GM06990 (cell line): ENCODE measurements at regions not wholly inside any gene's neighbourhood (a gene's known extent, or its start where the extent isn't known, plus 50 kb on each side); places are given as distances from the start of the nearest gene placed in this dataset.

ENCODE experiments used
- DNase-seq: peaks from one replicate; pipeline ENCODE4 v3.0.0-alpha.2; 2011; ENCODE audit not compliant: insufficient read length; ENCODE audit errors: extremely low read depth
- H3K27me3 ChIP-seq: replicated peaks from 2 replicates; pipeline ENCODE4 v1.6.0; 2011; ENCODE audit warnings: low read length; ENCODE audit not compliant: control insufficient read depth, insufficient read depth
- H3K36me3 ChIP-seq: 2 replicates; pipeline ENCODE4 v1.5.1; 2011; ENCODE audit warnings: low read length; ENCODE audit not compliant: control insufficient read depth, insufficient read depth
- H3K4me3 ChIP-seq: replicated peaks from 2 replicates; pipeline ENCODE4 v1.5.1; 2011; ENCODE audit warnings: low read depth, mild to moderate bottlenecking, control low read depth, low read length
- CTCF ChIP-seq: IDR thresholded peaks from 2 replicates; pipeline ENCODE4 v1.5.1; 2011; ENCODE audit warnings: low read length, control low read depth, mild to moderate bottlenecking, inconsistent platforms; ENCODE audit not compliant: insufficient read depth, poor library complexity, severe bottlenecking

GRCh38 chr1:208933984-208934525, 649.5 kb upstream of the CAMK1G start:
- Histone ChIP-seq H3K36me3 (no peaks in the 10 kb centered on the region), H3K27me3 (peaks cover 3% of the 10 kb centered on the region; the same call in 1 of the 2 replicates), H3K4me3 (no peak overlapping the region)
- no peak for DNase-seq
- TF ChIP-seq CTCF: no peak

- peaks cover 3% of the 10 kb centered on the region; the same call in 1 of the 2 replicates for H3K27me3 ChIP-seq
- TF ChIP-seq CTCF: no peak
- no peaks in the 10 kb centered on the region for H3K36me3 ChIP-seq
- H3K4me3 ChIP-seq: no peak overlapping the region
- no peak for DNase-seq
These were observed 648.6 kb upstream of the CAMK1G start for GRCh38 chr1:208934933-208935332.

GRCh38 chr1:208935517-208936187, 647.9 kb upstream of the CAMK1G start:
- Histone ChIP-seq H3K4me3 (no peak overlapping the region), H3K27me3 (peaks cover 3% of the 10 kb centered on the region; the same call in 1 of the 2 replicates), H3K36me3 (no peaks in the 10 kb centered on the region)
- TF ChIP-seq CTCF: no peak
- no peak for DNase-seq

- H3K4me3 ChIP-seq: no peak overlapping the region
- DNase-seq: no peak
- TF ChIP-seq CTCF: no peak
- H3K27me3 ChIP-seq: no peaks in the 10 kb centered on the region; the same call in 1 of the 2 replicates
- no peaks in the 10 kb centered on the region for H3K36me3 ChIP-seq
These were observed 643.9 kb upstream of the CAMK1G start for GRCh38 chr1:208939537-208940085.

GRCh38 chr1:208942394-208943130, 641.0 kb upstream of the CAMK1G start:
- TF ChIP-seq CTCF: no peak
- H3K36me3 ChIP-seq: no peaks in the 10 kb centered on the region
- H3K4me3 ChIP-seq: no peak overlapping the region
- DNase-seq: no peak
- H3K27me3 ChIP-seq: no peaks in the 10 kb centered on the region; the same call in 1 of the 2 replicates
